Right renal cortex interstitium (tissue), 3 donors: ENCODE measurements at regions not wholly inside any gene's neighbourhood (a gene's known extent, or its start where the extent isn't known, plus 50 kb on each side); places are given as distances from the start of the nearest gene placed in this dataset.

Experiments used
- DNase-seq, 3 donors: peaks; one replicate each; pipeline ENCODE4 v3.0.0-alpha.2; 2013; ENCODE audit warnings: low read depth in 3 of 3, low spot score in 2 of 3

DNA sequence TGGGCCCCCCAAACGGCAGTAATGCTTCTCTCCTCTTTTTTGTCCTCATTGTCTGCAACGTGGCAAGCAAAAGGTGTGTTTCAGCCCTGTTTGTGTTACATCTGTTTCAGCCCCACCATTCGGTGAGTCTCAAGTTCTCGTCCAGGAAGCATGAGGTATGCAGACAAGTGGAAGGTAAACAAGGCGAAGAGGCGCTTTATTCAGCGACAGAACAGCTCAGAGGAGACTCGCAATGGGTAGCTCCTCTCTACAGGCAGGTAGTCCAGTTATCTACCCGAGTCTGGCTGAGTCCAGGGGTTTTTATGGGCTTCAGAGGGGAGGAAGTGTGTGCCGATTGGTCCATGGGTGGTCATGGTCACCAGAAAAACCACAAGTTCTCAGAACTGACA is 733.4 kb upstream of the CDH7 start:
- DNase-seq: no peak

DNA sequence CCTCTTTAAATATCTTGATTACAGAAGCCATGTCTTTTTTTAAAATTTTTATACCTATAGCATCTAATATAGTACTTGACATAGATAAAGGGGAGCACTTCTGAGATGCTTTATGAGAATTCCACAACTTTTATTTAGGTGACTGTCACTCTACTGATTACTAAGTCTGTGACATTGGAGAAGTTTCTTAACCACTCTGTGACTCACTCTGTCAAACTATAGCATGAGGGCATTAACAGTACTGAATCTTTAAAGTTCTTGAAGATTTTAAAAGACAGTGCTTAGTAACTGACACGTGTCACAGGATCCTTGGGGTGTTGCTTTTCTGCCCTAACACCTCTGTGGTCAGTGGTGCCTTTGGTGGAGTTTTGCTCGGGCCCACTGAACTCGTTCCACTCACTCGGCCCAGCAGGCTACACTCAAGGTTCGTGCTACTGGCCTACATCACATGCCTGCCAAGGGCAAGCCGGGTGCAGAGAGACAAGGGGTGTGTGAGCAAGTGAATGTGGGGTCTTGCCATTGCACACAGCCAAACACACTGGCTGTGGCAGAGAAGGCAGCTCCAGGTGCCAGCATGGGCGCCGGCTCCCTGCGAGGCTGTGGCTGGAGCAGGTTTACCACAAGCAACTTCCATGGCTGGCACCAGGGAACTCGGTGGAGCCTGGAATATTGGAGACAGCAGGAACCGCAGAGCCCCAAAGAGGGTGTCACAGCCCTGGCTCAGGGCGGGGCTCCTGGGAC is 734.0 kb upstream of the CDH7 start:
- DNase-seq: no peak

DNA sequence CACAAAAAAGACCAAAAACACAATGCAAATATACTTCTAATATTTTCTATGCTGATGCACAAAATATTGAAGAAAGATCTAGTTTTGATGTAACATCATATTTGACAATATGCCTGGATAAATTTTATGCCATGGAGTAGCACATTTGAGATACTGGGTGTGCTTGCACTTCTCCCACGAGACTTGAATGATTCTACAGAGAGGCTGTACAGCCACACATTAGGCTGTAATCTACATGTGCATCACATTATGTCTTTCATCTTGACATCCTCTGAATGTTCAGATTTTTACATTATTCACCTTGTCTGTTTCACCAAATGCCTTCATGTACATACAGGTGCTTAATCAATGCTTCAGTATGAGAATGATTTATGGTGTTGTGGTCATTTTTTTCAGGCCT is 756.4 kb upstream of the CDH7 start:
- no peak for DNase-seq

DNA sequence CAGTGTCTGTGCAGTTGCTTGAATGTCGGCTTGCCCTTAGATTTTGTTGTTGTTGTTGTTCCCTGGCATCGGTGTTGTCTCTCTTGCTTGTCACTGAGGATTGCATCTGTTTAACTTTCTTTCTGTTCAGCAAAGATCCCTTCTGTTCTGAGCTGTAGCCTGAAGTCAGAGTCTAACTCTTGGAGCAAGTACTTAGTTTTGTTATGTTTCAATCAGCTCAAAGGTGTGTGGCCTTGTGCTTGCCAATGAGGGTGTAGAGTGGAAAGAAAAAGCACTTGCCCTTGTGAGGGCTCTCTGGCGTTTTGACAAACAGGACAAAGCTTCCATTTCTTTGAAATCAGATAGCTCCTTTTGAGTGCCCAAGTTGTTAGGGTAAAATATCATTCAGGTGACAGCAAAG is 757.1 kb upstream of the CDH7 start:
- DNase-seq: no peak

DNA sequence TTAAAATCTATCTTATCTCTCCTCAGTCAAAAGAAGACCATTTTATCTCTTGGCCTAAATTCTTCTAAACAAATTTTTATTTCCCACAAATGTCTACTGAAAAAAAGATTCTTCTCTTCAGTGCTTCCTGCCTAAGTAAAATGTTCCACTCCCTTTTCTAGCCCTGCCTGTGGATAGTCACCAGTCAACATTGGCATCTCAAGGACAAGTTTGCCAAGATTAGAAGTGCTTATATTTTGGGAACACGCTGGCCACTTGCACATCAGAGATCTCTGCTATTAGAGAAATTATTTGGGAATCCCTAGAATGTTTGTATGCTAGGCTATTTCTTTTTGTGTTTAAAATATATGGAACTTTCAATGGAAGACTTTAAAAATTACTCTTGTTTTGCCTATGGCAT is 758.2 kb upstream of the CDH7 start:
- DNase-seq: no peak

DNA sequence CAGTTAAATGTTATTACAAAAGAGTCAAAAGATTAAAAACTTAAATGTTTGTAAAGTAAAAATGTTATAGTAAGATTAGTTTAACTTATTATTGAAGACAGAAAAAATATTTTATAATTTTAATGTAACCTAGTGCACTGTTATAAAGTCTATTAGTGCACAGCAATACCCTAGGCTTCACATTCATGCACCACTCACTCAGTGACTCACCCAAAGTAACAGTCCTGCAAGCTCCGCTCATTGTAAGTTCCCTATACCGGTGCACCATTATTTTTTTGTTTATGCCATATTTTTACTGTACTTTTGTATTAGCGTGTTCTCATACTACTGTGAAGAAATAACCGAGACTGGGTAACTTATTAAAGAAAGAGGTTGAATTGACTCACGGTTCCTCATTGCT is 759.7 kb upstream of the CDH7 start:
- DNase-seq: no peak

DNA sequence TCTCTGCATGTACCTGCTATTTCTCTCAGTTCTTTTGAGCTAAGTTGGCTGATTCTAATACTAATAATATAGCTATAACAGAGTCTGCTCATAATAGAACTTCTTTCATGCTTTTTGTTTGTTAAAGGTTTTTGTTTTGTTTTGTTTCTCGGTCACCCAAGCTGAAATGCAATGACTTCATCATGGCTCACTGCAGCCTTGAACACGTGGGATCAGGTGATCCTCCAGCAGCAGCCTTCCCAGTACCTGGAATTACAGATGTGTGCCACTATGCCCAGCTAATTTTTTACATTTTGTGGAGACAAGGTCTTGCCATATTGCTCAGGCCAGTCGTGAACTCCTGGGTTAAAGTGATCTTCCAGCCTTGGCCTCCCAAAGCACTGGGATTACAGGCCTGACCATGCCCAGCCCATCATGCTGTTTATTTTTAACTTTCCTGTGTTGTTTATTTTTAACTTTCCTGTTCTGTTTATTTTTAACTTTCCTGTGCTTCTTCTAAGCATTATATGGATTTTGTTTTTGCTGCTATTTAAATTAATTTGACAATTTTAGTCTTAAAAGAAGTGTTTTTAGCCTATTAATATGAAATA is 763.8 kb upstream of the CDH7 start:
- no peak for DNase-seq

DNA sequence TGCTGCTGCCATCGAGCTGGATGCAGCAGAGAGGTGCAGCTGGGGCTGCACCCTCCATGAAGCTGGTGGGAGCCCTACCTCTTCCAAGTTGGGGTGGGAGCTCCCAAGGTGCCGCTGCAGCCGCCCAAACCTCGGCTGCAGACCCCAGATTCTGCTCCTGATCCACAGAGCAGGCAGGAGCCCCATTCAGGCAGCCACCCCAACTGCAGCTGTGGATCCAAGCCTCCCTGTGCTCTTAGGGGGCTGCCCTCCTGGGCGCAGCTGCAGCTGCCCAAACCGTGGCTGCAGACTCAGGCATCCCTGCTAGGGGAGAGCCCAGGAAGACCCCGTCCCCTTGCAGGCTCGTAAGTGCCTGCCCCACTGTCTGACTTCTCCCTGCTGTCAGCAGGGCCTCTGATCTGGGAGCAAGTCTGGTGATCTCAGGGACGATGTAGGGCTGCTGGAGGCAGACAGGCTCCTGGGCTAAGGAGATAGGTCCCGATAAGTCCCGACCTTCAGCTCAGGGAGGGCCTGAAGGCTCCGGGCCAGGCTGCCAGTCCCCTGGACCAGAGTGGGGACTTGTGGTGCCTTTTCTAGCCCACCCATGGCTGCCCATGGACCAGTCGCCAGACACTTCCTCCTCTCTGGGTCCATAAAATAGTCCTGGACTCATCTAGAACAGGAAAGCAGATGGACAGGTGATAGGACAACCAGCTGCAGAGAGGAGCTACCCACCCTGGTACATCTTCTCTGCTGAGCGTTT is 767.1 kb upstream of the CDH7 start:
- DNase-seq: no peak

DNA sequence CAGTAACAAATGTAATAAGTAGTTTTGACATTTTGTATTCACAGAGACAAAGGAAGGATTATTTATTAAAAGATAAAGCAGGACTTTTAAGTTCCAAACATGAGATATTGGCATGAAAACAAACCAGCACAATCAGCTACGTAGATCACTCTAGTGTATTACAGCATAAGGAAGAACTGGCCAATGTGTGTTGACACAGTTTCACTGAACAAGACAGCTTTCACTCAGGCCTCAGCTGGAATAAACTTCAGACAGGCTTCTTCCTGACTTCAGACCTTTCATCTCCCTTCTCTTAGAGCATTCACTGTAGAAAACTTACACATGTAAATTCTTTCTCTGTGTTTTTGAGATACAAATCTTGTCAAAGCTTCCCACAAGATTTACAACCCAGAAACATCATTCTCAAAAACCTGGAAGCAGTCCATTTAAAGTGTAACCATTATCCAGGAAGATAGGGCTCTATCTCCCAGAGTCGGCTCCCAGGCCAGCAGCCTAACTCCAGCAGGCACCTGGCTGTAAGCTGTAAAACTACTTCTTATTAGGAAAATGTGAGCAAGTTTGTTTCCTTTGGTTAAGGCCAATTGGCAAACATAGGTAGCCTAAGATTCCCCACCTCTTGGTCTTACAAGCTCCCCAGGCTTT is 768.3 kb upstream of the CDH7 start:
- no peak for DNase-seq

DNA sequence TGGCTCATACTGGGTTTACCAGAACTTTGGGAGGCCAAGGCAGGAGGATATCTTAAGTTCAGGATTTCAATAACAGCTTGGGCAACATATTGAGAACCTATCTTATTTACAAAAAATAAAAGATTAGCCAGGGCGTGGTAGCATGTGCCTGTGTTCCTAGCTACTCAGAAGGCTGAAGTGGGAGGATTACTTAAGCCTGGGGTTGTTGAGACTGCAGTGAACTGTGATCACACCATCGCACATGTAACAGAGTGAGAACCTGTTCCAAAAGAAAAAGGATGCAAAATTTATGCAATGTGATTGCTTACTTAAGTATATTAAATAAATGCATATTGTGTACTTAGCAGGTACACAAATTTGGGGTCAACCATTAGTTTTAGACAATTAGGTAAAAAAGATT is 768.9 kb upstream of the CDH7 start:
- DNase-seq: no peak

DNA sequence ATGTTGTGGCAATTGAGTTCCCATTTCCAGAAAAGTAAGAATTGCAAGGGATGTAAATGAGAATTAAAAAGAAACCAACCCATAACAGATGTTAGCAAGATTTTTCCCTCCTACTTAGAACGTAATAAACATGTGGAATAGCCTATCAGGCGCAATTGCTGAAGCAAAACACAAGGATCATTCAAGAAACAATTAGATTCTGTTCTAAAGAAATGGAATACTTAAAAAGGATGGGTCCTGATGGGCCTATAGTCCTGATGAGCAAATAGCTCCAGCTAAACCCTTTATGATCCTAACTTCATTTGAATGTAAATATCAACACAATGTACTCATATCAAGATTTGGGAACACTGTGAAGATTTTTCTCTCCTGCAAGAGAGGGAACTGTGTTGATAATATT is 771.0 kb upstream of the CDH7 start:
- DNase-seq: no peak

DNA sequence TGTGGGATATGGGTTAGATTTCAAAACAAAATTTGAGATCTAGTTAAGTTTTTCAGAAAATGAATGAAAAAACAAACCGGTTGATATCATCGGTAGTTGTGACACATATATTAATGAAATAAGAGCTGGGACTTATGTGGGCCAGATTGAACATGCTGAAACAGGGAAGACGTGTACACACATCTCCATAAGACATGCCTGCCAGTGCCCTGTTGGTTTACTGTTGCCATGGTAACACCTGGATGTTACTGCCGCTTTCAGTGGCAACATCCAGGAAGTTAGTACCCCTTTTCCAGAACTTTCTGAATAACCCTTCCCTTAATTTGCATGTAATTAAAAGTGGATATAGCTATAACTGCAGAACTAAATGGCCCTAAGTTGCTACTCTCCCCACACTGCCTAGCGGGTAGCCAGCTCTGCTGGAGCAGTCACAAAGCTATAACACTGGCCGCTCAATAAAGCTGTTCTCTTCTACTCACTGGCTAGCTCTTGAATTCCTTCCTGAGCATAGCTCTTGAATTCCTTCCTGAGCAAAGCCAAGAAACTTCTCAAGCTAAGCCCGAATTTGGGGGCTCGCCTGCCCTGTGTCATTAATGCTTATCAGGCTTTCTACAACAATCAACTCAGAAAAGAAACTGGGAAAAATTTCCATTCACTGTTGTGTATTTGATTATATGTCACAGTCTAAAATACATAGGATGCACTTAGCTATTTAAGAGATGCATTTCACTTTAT is 776.3 kb upstream of the CDH7 start:
- DNase-seq: no peak

DNA sequence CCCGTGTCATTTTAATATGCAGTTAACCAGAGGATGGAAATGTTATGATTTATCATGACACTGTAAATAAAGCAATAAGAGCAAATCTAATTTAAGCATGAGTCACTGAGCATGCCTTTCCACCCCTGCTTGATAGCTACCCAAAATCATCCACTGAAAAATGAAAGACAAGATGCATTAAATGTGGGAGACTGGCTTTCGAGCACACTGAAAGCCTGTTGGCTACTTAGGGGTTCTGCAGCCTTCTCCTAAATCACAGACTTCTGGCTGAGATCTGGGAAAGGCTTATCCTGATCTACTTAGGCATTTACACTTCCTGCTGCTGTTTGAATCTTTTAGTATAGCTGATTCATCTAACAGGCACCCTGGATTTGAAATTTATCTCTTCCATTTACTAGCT is 778.3 kb upstream of the CDH7 start:
- DNase-seq: no peak

DNA sequence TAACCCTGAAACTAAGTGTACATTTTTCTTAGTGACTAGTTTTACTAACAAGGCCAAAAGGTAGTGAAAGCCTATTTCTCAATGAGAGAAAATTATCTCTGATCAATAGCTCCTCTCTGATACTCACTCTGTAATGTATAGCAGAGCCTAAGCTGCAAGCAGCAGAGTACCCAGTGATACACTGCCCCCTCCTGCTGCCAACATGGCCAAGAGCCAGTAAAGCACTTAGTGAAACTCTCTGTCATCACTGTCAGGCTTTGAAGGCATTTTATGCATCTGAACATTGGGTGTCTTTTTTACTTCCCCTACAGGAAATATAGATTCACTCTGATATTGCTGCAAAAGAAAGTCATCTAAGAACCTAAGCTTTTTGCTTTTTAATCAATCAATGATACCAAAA is 784.1 kb upstream of the CDH7 start:
- DNase-seq: no peak

DNA sequence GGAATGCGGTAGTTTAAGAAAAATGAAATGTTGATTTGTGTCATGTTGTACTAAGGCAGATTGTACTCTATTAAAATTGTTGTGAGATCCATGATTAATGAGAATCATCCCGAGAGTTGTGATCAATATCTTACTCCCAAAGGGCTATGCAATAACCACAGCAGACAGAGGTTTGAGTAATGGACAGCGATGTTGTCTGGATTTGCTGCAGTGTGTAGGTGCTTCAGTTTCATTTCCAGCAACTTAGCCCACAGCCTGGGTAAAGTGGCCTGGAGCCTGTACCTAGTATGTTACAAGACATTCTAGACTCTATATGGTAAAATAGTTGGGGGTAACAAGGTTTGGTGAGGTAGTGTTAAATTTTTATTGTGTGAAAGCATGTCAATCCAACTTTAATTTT is 794.3 kb upstream of the CDH7 start:
- DNase-seq: no peak

DNA sequence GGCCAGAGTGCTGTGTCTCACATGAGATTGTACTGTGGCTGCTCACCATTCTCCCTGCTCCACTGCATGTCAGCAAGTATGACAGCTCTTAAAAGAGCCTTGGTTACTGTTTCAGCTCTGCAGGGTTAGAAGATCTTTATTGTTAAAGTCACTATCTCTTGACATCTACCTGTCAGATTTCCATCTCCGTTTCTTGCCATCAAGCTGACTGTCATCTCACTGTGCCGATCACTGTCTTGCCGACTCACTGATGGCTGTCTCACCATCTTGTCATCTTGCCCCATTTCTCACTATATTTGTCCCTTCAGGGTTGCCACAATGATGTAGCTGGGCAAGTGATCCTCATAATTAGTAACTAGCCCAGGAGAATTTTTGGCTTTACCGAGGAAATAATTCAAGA is 800.9 kb upstream of the CDH7 start:
- no peak for DNase-seq

DNA sequence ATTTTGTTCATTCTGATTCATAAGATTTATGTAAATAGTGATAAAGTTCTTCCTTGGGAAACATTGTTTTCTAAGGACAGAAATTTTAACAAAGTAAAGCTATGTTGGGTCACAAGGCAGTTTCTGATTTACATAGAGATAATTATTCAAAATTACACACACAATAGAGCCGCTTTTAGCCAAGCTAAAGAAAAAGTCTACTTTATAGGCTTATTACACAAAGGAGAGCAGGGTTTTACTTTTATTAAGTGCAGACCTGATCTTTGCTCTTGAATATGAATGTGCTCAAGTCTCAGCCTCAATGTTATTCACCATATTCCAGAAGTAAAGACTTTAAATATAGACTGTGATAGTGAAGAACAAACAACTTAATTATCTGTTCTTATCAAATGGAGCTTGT is 787.8 kb upstream of the LINC00305 start:
- DNase-seq: no peak

DNA sequence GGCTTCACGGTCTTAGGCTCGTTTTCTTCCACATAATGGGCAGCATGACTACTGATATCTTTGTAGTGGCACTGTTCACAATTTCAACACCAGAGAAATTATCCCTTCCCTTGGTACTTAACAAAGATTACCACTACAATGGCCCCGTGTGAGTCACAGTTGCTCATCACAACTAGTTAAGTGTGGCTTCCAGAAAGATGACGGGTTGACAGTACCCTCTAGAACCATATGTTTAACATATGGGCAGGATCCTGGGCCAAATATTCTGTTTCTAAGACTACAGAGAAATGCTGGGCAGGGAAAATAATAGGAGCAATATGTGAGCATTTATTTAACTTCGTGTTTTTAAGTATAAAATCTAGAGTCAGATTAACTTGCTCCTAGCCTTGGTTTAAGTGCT is 780.1 kb upstream of the LINC00305 start:
- no peak for DNase-seq

DNA sequence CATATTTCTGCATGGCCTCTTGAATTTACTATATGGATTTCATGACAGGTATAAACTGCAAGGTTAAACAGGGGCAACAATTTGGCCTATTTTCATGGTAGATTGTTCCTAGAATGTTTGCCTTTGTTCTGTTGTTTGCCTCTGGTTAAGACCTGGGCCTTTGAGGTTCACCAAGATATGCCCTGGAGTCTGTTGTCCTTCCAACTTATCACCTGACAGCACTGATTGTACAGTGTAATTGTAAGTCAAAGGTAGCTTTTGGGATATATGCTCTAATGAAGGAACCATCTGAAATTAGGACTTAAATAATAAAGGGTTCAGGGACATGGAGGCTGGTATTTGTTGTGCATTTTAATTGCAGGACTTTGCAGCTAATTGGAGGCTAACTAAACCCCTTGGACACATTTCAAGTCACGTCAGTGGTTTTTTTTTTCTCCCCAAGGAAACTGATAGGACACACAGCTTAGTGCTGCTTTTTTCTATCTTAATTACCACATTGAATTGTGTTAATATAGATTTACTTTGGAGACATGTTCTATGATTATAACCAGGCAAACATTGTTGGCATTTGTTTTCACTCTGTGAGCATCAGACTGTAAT is 771.2 kb upstream of the LINC00305 start:
- DNase-seq: no peak

DNA sequence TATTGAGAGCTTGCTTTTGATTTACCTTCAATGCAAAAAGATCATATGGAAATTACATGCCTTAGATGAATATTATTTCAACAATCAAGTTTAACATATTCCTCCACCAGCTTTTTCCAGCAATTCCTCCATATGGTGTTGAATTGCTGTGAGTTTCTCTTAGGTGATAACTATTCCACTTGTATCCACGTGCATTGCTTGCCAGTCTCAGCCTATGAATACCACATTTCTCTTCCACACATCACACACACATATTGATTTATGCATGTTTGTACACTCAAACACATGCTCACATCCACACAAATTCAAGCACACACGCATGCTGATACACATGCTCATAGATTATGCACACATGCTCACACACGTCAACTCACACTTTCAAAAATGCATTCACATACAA is 770.0 kb upstream of the LINC00305 start:
- no peak for DNase-seq

DNA sequence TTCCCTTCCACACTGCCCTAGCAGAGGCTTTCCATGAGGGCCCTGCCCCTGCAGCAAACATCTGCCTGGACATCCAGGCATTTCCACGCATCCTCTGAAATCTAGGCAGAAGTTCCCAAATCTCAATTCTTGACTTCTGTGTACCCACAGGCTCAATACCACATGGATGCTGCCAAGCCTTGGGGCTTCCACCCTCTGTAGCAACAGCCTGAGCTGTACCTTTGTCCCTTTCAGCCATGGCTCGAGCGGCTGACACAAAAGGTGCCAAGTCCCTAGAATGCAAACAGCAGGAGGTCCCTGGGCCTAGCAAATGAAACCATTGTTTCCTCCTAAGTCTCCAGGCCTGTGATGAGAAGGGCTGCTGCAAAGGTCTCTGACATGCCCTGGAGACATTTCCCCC is 744.5 kb upstream of the LINC00305 start:
- DNase-seq: no peak
